ENCODE measurements at regions not wholly inside any gene's neighbourhood (a gene's known extent, or its start where the extent isn't known, plus 50 kb on each side); places are given as distances from the start of the nearest gene placed in this dataset.

- no peak for TF ChIP-seq HDAC6 (IDR thresholded peaks at IDR 0.05; ENCODE audit: low read depth, low read length)
- no peak for TF ChIP-seq ZNF326 (CRISPR knock-in tag; IDR thresholded peaks at IDR 0.05; ENCODE audit: borderline replicate concordance)
- TF ChIP-seq FOXJ3 (CRISPR knock-in tag; IDR thresholded peaks at IDR 0.05; ENCODE audit: borderline replicate concordance) = no peak
Measured at GRCh38 chr22:48829908-48830307, 997.8 kb downstream of the BRD1 start (continued).

GRCh38 chr22:48828688-48829087, 999.0 kb downstream of the BRD1 start:
- DNase-seq (ENCODE audit: low spot score) (no peak), FAIRE-seq (no peak), ATAC-seq (no peak)
- CTCF ChIA-PET (ENCODE audit: low intra/inter-chr PET ratio, low total read pairs) = no interaction called here
- in situ Hi-C loops (cut with HindIII; ENCODE audit: extremely low pct_ligation_motif_present, low pct_unique_long_range_greater_than_20kb) (no loop called here), intact Hi-C loops (cut with micrococcal nuclease; ENCODE audit: unreplicated experiment) (no loop called here)
- Histone ChIP-seq H2AFZ (ENCODE audit: low read length) (no peak overlapping the region), H3K4me1 (ENCODE audit: insufficient read depth, low read length) (no peaks in the 10 kb centered on the region), H3K79me2 (ENCODE audit: insufficient read depth, low read length) (no peaks in the 10 kb centered on the region), H3K36me3 (replicated peaks in 1 of 2; ENCODE audit: control insufficient read depth in 1 of 2, insufficient read depth in 2 of 2, low read length in 2 of 2) (no peaks in the 10 kb centered on the region), H3K4me3 (replicated peaks in 1 of 3; ENCODE audit: insufficient read depth in 1 of 3, low read depth in 2 of 3, low read length in 3 of 3) (no peak overlapping the region), H3K27me3 (ENCODE audit: control insufficient read depth in 1 of 2, insufficient read depth in 2 of 2, low read length in 2 of 2) (peaks cover 2 to 16% of the 10 kb centered on the region in 2 experiments; a peak in 4 of 5 replicates), H3K9ac (ENCODE audit: insufficient read depth, low read depth, low read length) (no peak overlapping the region), H3K27ac (ENCODE audit: extremely low read length, insufficient read depth, low read length) (no peak overlapping the region), H4K20me1 (ENCODE audit: insufficient read depth, low read length) (no peaks in the 10 kb centered on the region), H3K9me3 (ENCODE audit: low read length) (no peaks in the 10 kb centered on the region), H3K4me2 (ENCODE audit: low read depth, low read length) (no peak overlapping the region)
- POLR2A ChIA-PET = no interaction called here
- BruUV-seq (replicated peaks) = no TSS peak
- WGBS (ENCODE audit: low lambda C conversion rate) = 13% methylated on average over 1 of the region's 5 CpGs
- TF ChIP-seq ZNF362 (CRISPR knock-in tag; IDR thresholded peaks at IDR 0.05; ENCODE audit: borderline replicate concordance) = no peak
- TF ChIP-seq ZNF431 (CRISPR knock-in tag; IDR thresholded peaks at IDR 0.05; ENCODE audit: borderline replicate concordance, low read depth) = no peak
- no peak for TF ChIP-seq KLF12 (CRISPR knock-in tag; IDR thresholded peaks at IDR 0.05; ENCODE audit: borderline replicate concordance)
- TF ChIP-seq ZNF34 (CRISPR knock-in tag; IDR thresholded peaks at IDR 0.05; ENCODE audit: borderline replicate concordance) = no peak
- TF ChIP-seq RBM22 (optimal IDR thresholded peaks at IDR 0.05; ENCODE audit: low read length) = no peak
- no peak for TF ChIP-seq SIN3A (IDR thresholded peaks at IDR 0.05; ENCODE audit: borderline replicate concordance, low read depth, low read length)
- no peak for TF ChIP-seq PRDM15 (CRISPR knock-in tag; IDR thresholded peaks at IDR 0.05)
- TF ChIP-seq ZNF784 (CRISPR knock-in tag; IDR thresholded peaks at IDR 0.05; ENCODE audit: borderline replicate concordance) = no peak
- no peak for TF ChIP-seq STAG1 (CRISPR knock-in tag; IDR thresholded peaks at IDR 0.05)
- no peak for TF ChIP-seq PAF1 (CRISPR knock-in tag; IDR thresholded peaks at IDR 0.05)

All from HepG2 (cell line).